OCI-LY7 (cell line): ENCODE measurements at regions not wholly inside any gene's neighbourhood (a gene's known extent, or its start where the extent isn't known, plus 50 kb on each side); places are given as distances from the start of the nearest gene placed in this dataset.

Experiments
- CTCF ChIP-seq: fragments of 200-600 bp; sonication (generic); conservative IDR thresholded peaks from 2 replicates; pipeline ENCODE4 v1.5.1; 2014; ENCODE audit warnings: mild to moderate bottlenecking, antibody characterized with exemption, low read length, moderate library complexity, mixed read lengths
- EZH2phosphoT487 ChIP-seq: fragments of 200-600 bp; sonication (generic); IDR thresholded peaks from 2 replicates; pipeline ENCODE4 v1.6.1; 2018; ENCODE audit warnings: low read depth, borderline replicate concordance, mild to moderate bottlenecking, mixed run types, antibody characterized with exemption, low read length, moderate library complexity, mixed read lengths

GRCh38 chr5:56470007-56470406 is 236.9 kb upstream of the ANKRD55 start:
- TF ChIP-seq CTCF = no peak
- TF ChIP-seq EZH2phosphoT487 = no peak
